A549 (cell line): ENCODE measurements at regions not wholly inside any gene's neighbourhood (a gene's known extent, or its start where the extent isn't known, plus 50 kb on each side); places are given as distances from the start of the nearest gene placed in this dataset.

Source experiments
- ATAC-seq, 2 experiments: fragments of 200-7000 bp in 1 of 2; fragments of >200 bp in 1 of 2; cut with Nextera tagmentation in 1 of 2; cut with Tn5 transposase in 1 of 2; 3 replicates each; pipeline versions ENCODE4 v1.8.0 to v1.9.1; 2018 to 2020; ENCODE audit warnings: mild to moderate bottlenecking in 1 of 2, moderate library complexity in 1 of 2
- CTCF ChIA-PET: fragments of 300-600 bp; sonication (Branson Sonifier 250); formaldehyde crosslinking; extraction: SDS; loops from one replicate; lab custom pipeline; 2021; ENCODE audit warnings: antibody characterized with exemption, inconsistent platforms; lab: Yijun Ruan, JAX
- POLR2A ChIA-PET: fragments of 350-600 bp; formaldehyde crosslinking; extraction: SDS; loops from one replicate; lab custom pipeline; 2021; ENCODE audit warnings: antibody characterized with exemption, inconsistent platforms; lab: Yijun Ruan, JAX
- DNase-seq, 2 experiments: peaks; one replicate each; pipeline versions ENCODE4 v3.0.0 to v3.0.0-alpha.2; 2011 to 2016; ENCODE audit warnings: low read depth in 1 of 2, low spot score in 1 of 2
- FAIRE-seq: peaks from 2 replicates; lab custom pipeline; 2011; peaks lifted over from hg19 to GRCh38; lab: Jason Lieb, UNC
- H3K27ac ChIP-seq, 2 experiments: fragments of >200 bp; sonication (Bioruptor Twin); formaldehyde crosslinking; 3 replicates each; pipeline ENCODE4 v1.5.1; 2016 to 2017
- H3K4me1 ChIP-seq: fragments of >200 bp; sonication (Bioruptor Twin); formaldehyde crosslinking; 3 replicates; pipeline ENCODE4 v1.6.1; 2016
- H3K4me2 ChIP-seq: fragments of >200 bp; sonication (Bioruptor Twin); formaldehyde crosslinking; 3 replicates; pipeline ENCODE4 v1.6.1; 2016
- H3K4me3 ChIP-seq: fragments of >200 bp; sonication (Bioruptor Twin); formaldehyde crosslinking; 3 replicates; pipeline ENCODE4 v1.5.1; 2016
- H3K9me3 ChIP-seq: fragments of >200 bp; sonication (Bioruptor Twin); formaldehyde crosslinking; 3 replicates; pipeline ENCODE4 v1.6.1; 2016
- ATOH8 ChIP-seq: fragments of 250-450 bp; sonication (Bioruptor Pico); IDR thresholded peaks from 2 replicates; pipeline ENCODE4 v1.5.0; 2020; ENCODE audit warnings: low read depth, mild to moderate bottlenecking, moderate library complexity
- CEBPB ChIP-seq, 2 experiments: fragments of >200 bp in 1 of 2; sonication (Bioruptor Twin) in 1 of 2; formaldehyde crosslinking in 1 of 2; IDR thresholded peaks; 2 replicates each; pipeline ENCODE4 v1.6.1; 2012 to 2016
- CTCF ChIP-seq: fragments of >200 bp; sonication (Bioruptor Twin); formaldehyde crosslinking; IDR thresholded peaks from 3 replicates; pipeline ENCODE4 v1.5.1; 2016
- E2F6 ChIP-seq: IDR thresholded peaks from 2 replicates; pipeline ENCODE4 v1.6.1; 2012; ENCODE audit warnings: low read depth, borderline replicate concordance
- ELK1 ChIP-seq: fragments of 150-350 bp; IDR thresholded peaks from 2 replicates; pipeline ENCODE4 v1.6.1; 2014; ENCODE audit warnings: low read depth, mild to moderate bottlenecking, low read length
- EP300 ChIP-seq, 2 experiments: fragments of >200 bp; sonication (Bioruptor Twin); formaldehyde crosslinking; IDR thresholded peaks; 2 replicates in 1 of 2; 3 replicates in 1 of 2; pipeline ENCODE4 v1.6.1; 2016 to 2017
- FOSL2 ChIP-seq, 2 experiments: fragments of 450-650 bp in 1 of 2; fragments of >200 bp in 1 of 2; sonication (Bioruptor Twin) in 1 of 2; formaldehyde crosslinking; IDR thresholded peaks; 2 replicates each; pipeline versions ENCODE4 v1.5.0 to v1.6.1; 2016 to 2020; ENCODE audit warnings: mild to moderate bottlenecking in 1 of 2, moderate library complexity in 1 of 2
- FOXS1 ChIP-seq: fragments of 250-450 bp; sonication (Bioruptor Pico); IDR thresholded peaks from 2 replicates; pipeline ENCODE4 v1.5.0; 2020; ENCODE audit warnings: mild to moderate bottlenecking, moderate library complexity
- HEYL ChIP-seq: fragments of 250-450 bp; sonication (Bioruptor Pico); IDR thresholded peaks from 2 replicates; pipeline ENCODE4 v1.8.0; 2021; ENCODE audit warnings: mild to moderate bottlenecking, moderate library complexity
- JUN ChIP-seq, 2 experiments: fragments of >200 bp; sonication (Bioruptor Twin); formaldehyde crosslinking; IDR thresholded peaks; 2 replicates in 1 of 2; 3 replicates in 1 of 2; pipeline ENCODE4 v1.6.1; 2016 to 2017
- MAFK ChIP-seq: fragments of 450-650 bp; IDR thresholded peaks from 2 replicates; pipeline ENCODE4 v1.6.1; 2014; ENCODE audit not compliant: partially characterized antibody
- MAZ ChIP-seq: fragments of 150-350 bp; IDR thresholded peaks from 2 replicates; pipeline ENCODE4 v1.6.1; 2014; ENCODE audit warnings: antibody characterized with exemption, low read depth, low read length, borderline replicate concordance
- RARB ChIP-seq: fragments of 250-450 bp; sonication (Bioruptor Pico); IDR thresholded peaks from 2 replicates; pipeline ENCODE4 v1.8.0; 2021; ENCODE audit warnings: mild to moderate bottlenecking, moderate library complexity
- RFX5 ChIP-seq: fragments of 450-650 bp; IDR thresholded peaks from 2 replicates; pipeline ENCODE4 v1.7.1; 2014; ENCODE audit warnings: antibody characterized with exemption, mild to moderate bottlenecking, moderate library complexity
- SMC3 ChIP-seq: fragments of >200 bp; sonication (Bioruptor Twin); formaldehyde crosslinking; IDR thresholded peaks from 3 replicates; pipeline ENCODE4 v1.6.1; 2018; ENCODE audit warnings: inconsistent platforms
- TFCP2L1 ChIP-seq: fragments of 250-450 bp; sonication (Bioruptor Pico); IDR thresholded peaks from 2 replicates; pipeline ENCODE4 v1.5.0; 2021; ENCODE audit warnings: mild to moderate bottlenecking
- TP53 ChIP-seq: fragments of 250-450 bp; sonication (Bioruptor Pico); IDR thresholded peaks from 2 replicates; pipeline ENCODE4 v1.5.0; 2021; ENCODE audit warnings: mild to moderate bottlenecking, moderate library complexity
- ZNF302 ChIP-seq: fragments of 250-450 bp; sonication (Bioruptor Pico); IDR thresholded peaks from 2 replicates; pipeline ENCODE4 v1.9.0; 2021; ENCODE audit warnings: inconsistent platforms, mild to moderate bottlenecking, moderate library complexity
- WGBS: methylation state at CpG from one replicate; pipeline ENCODE4 v1.1.6; 2017; ENCODE audit errors: missing lambda C conversion rate; 5-methylcytosine and 5-hydroxymethylcytosine counted together
- TF ChIP-seq, protein P1 (sequence below): fragments of 250-450 bp; sonication (Bioruptor Pico); IDR thresholded peaks from 2 replicates; pipeline ENCODE4 v1.5.0; 2021; ENCODE audit warnings: mild to moderate bottlenecking, moderate library complexity, borderline replicate concordance
- TF ChIP-seq, protein P2 (sequence below): fragments of 200-600 bp; sonication (generic); IDR thresholded peaks from 2 replicates; pipeline ENCODE4 v1.6.1; 2016; ENCODE audit warnings: antibody characterized with exemption, mild to moderate bottlenecking, moderate library complexity

DNA sequence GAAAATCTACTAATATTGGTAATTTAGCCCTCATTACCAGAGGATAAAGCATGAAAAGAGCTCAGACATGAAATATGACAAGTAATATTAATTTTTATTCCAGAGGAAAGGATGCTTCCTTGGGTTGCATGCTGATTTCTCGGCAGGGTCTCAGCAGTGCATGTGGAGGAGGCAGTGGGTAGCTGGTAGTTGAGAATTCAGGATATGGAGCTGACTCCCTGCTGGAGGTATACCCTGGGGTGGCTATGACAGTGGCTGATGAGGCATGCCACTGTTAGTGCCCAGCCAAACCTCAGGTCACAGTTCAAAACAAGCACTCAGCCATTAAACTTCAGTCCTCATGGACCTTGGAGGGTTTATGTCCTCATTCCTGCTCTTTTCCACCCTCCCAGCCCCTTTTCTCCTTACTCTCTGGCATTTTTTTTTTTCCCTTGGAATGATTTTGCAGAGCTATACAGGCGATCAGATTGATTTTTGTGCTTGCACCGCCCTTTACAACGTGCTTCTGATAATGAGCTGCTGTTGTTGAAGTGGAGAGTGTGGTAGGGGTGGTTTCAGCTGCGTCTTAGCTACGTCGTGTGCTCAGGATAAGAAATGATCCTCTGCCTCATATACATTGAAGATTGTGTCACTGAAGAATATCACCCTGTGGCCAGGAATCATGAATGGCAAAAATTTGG lies 761.9 kb upstream of the MMS22L start:
- H3K9me3 ChIP-seq = no peaks in the 10 kb centered on the region
- ATAC-seq (no peak), DNase-seq (no peak), FAIRE-seq (no peak)
- H3K4me2 ChIP-seq = no peak overlapping the region
- CTCF ChIA-PET = no interaction called here
- H3K27ac ChIP-seq = no peak overlapping the region
- no peak overlapping the region for H3K4me3 ChIP-seq
- POLR2A ChIA-PET = no interaction called here
- no peak for TF ChIP-seq ATOH8
- TF ChIP-seq ELK1 = no peak
- no peak for TF ChIP-seq RFX5
- TF ChIP-seq JUN (IDR thresholded peaks at IDR 0.05) = no peak
- no peak for TF ChIP-seq TP53 (CRISPR knock-in tag)
- TF ChIP-seq, protein P1, sequence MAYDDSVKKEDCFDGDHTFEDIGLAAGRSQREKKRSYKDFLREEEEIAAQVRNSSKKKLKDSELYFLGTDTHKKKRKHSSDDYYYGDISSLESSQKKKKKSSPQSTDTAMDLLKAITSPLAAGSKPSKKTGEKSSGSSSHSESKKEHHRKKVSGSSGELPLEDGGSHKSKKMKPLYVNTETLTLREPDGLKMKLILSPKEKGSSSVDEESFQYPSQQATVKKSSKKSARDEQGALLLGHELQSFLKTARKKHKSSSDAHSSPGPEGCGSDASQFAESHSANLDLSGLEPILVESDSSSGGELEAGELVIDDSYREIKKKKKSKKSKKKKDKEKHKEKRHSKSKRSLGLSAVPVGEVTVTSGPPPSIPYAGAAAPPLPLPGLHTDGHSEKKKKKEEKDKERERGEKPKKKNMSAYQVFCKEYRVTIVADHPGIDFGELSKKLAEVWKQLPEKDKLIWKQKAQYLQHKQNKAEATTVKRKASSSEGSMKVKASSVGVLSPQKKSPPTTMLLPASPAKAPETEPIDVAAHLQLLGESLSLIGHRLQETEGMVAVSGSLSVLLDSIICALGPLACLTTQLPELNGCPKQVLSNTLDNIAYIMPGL (CRISPR knock-in tag) = no peak
- no peak for TF ChIP-seq ZNF302
- no peak for TF ChIP-seq FOSL2 (IDR thresholded peaks at IDR 0.05)
- no peak for TF ChIP-seq FOSL2 (CRISPR knock-in tag; IDR thresholded peaks at IDR 0.05)
- TF ChIP-seq CTCF = no peak
- no peak for TF ChIP-seq MAZ
- TF ChIP-seq TFCP2L1 (CRISPR knock-in tag) = no peak
- no peak for TF ChIP-seq HEYL (CRISPR knock-in tag)
- TF ChIP-seq MAFK = no peak
- TF ChIP-seq E2F6 = no peak
- TF ChIP-seq SMC3 = no peak
- TF ChIP-seq EP300 (IDR thresholded peaks at IDR 0.05) = no peak
- no peak for TF ChIP-seq CEBPB (IDR thresholded peaks at IDR 0.05)
- no peak for TF ChIP-seq FOXS1 (CRISPR knock-in tag)
- no peak for TF ChIP-seq RARB (CRISPR knock-in tag)
- TF ChIP-seq, protein P2, sequence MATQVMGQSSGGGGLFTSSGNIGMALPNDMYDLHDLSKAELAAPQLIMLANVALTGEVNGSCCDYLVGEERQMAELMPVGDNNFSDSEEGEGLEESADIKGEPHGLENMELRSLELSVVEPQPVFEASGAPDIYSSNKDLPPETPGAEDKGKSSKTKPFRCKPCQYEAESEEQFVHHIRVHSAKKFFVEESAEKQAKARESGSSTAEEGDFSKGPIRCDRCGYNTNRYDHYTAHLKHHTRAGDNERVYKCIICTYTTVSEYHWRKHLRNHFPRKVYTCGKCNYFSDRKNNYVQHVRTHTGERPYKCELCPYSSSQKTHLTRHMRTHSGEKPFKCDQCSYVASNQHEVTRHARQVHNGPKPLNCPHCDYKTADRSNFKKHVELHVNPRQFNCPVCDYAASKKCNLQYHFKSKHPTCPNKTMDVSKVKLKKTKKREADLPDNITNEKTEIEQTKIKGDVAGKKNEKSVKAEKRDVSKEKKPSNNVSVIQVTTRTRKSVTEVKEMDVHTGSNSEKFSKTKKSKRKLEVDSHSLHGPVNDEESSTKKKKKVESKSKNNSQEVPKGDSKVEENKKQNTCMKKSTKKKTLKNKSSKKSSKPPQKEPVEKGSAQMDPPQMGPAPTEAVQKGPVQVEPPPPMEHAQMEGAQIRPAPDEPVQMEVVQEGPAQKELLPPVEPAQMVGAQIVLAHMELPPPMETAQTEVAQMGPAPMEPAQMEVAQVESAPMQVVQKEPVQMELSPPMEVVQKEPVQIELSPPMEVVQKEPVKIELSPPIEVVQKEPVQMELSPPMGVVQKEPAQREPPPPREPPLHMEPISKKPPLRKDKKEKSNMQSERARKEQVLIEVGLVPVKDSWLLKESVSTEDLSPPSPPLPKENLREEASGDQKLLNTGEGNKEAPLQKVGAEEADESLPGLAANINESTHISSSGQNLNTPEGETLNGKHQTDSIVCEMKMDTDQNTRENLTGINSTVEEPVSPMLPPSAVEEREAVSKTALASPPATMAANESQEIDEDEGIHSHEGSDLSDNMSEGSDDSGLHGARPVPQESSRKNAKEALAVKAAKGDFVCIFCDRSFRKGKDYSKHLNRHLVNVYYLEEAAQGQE = no peak
- whole genome bisulfite sequencing = 21% methylated on average over 7 of the region's 7 CpGs
- H3K4me1 ChIP-seq = no peaks in the 10 kb centered on the region
